HG02759 (cell line): ENCODE measurements at regions not wholly inside any gene's neighbourhood (a gene's known extent, or its start where the extent isn't known, plus 50 kb on each side); places are given as distances from the start of the nearest gene placed in this dataset.

Experiments
- ATAC-seq: cut with Tn5 transposase; IDR thresholded peaks from one replicate; pipeline ENCODE4 v1.9.1; 2021; ENCODE audit warnings: mild to moderate bottlenecking, moderate library complexity; ENCODE audit not compliant: unreplicated experiment

- ATAC-seq = no peak
These were observed 93.2 kb upstream of the NKX1-1 start for GRCh38 chr4:1499465-1499864.

GRCh38 chr4:1497189-1497801 is 91.1 kb upstream of the NKX1-1 start:
- no peak for ATAC-seq

- no peak for ATAC-seq
These were observed 89.9 kb upstream of the NKX1-1 start for GRCh38 chr4:1496116-1496642.

- ATAC-seq = no peak
These were observed 89.3 kb upstream of the NKX1-1 start for GRCh38 chr4:1495416-1496115.

GRCh38 chr4:1494416-1495315 is 88.4 kb upstream of the NKX1-1 start:
- no peak for ATAC-seq

GRCh38 chr4:1493540-1494287 is 87.5 kb upstream of the NKX1-1 start:
- ATAC-seq = no peak

GRCh38 chr4:1492651-1493539 is 86.7 kb upstream of the NKX1-1 start:
- ATAC-seq = no peak

- no peak for ATAC-seq
These were observed 85.9 kb upstream of the NKX1-1 start for GRCh38 chr4:1492142-1492457.

- no peak for ATAC-seq
These were observed 85.3 kb upstream of the NKX1-1 start for GRCh38 chr4:1491328-1492141.

GRCh38 chr4:1490654-1491327 is 84.5 kb upstream of the NKX1-1 start:
- no peak for ATAC-seq

GRCh38 chr4:1490011-1490653 is 83.9 kb upstream of the NKX1-1 start:
- no peak for ATAC-seq

- no peak for ATAC-seq
These were observed 83.4 kb upstream of the NKX1-1 start for GRCh38 chr4:1489639-1489995.

- no peak for ATAC-seq
These were observed 82.8 kb upstream of the NKX1-1 start for GRCh38 chr4:1488831-1489638.

- no peak for ATAC-seq
These were observed 82.1 kb upstream of the NKX1-1 start for GRCh38 chr4:1488357-1488756.

GRCh38 chr4:1487761-1488160 is 81.5 kb upstream of the NKX1-1 start:
- no peak for ATAC-seq

GRCh38 chr4:1487106-1487505 is 80.9 kb upstream of the NKX1-1 start:
- ATAC-seq = no peak

- no peak for ATAC-seq
These were observed 79.0 kb upstream of the NKX1-1 start for GRCh38 chr4:1485280-1485679.
